CD4-positive, alpha-beta memory T cell (primary cell): ENCODE measurements at regions not wholly inside any gene's neighbourhood (a gene's known extent, or its start where the extent isn't known, plus 50 kb on each side); places are given as distances from the start of the nearest gene placed in this dataset.

Experiments
- CTCF ChIA-PET: fragments of 350-600 bp; sonication (Branson Sonifier 250); formaldehyde crosslinking; loops from one replicate; lab custom pipeline; 2021; ENCODE audit warnings: inconsistent platforms; ENCODE audit not compliant: partially characterized antibody; lab: Charles Lee
- POLR2A ChIA-PET: fragments of 350-600 bp; sonication (Branson Sonifier 250); formaldehyde crosslinking; loops from one replicate; lab custom pipeline; 2021; ENCODE audit not compliant: partially characterized antibody; lab: Charles Lee
- DNase-seq, 5 donors: peaks; one replicate each; pipeline versions ENCODE4 v3.0.0 to v3.0.0-alpha.2; 2020 to 2022; ENCODE audit warnings: mixed read lengths in 1 of 5
- H3K27ac ChIP-seq: one replicate; pipeline ENCODE4 v1.7.0; 2013; ENCODE audit warnings: low read depth, low read length
- H3K27me3 ChIP-seq: 2 replicates; pipeline ENCODE4 v1.7.0; 2013; ENCODE audit warnings: mild to moderate bottlenecking, low read length, moderate library complexity; ENCODE audit not compliant: insufficient read depth
- H3K36me3 ChIP-seq: 2 replicates; pipeline ENCODE4 v1.7.0; 2013; ENCODE audit warnings: mild to moderate bottlenecking, low read length, moderate library complexity; ENCODE audit not compliant: insufficient read depth
- H3K4me1 ChIP-seq: 2 replicates; pipeline ENCODE4 v1.7.0; 2013; ENCODE audit warnings: mild to moderate bottlenecking, low read length, moderate library complexity; ENCODE audit not compliant: insufficient read depth
- H3K4me3 ChIP-seq, 2 donors: one replicate each; pipeline ENCODE4 v1.7.0; 2013; ENCODE audit warnings: low read length in 2 of 2, mild to moderate bottlenecking in 1 of 2
- H3K9me3 ChIP-seq, 2 donors: one replicate each; pipeline ENCODE4 v1.7.0; 2013; ENCODE audit warnings: low read length in 2 of 2, control low read depth in 1 of 2; ENCODE audit not compliant: control insufficient read depth in 1 of 2
- H3K27ac Mint-ChIP-seq, 7 donors: one replicate each; pipeline ENCODE4 v1.8.0; 2020 to 2021; ENCODE audit warnings: mixed read lengths in 7 of 7, mild to moderate bottlenecking in 6 of 7, inconsistent platforms in 3 of 7, moderate library complexity in 3 of 7
- H3K27me3 Mint-ChIP-seq, 2 donors: one replicate each; pipeline ENCODE4 v1.8.0; 2020 to 2021; ENCODE audit warnings: mixed read lengths in 2 of 2
- H3K36me3 Mint-ChIP-seq, 2 donors: one replicate each; pipeline ENCODE4 v1.8.0; 2020 to 2021; ENCODE audit warnings: mixed read lengths in 2 of 2, inconsistent platforms in 1 of 2, mild to moderate bottlenecking in 1 of 2
- H3K4me1 Mint-ChIP-seq, 4 donors: one replicate each; pipeline ENCODE4 v1.8.0; 2020 to 2021; ENCODE audit warnings: mixed read lengths in 4 of 4, mild to moderate bottlenecking in 1 of 4
- H3K4me3 Mint-ChIP-seq, 8 donors: one replicate each; pipeline ENCODE4 v1.8.0; 2020 to 2021; ENCODE audit warnings: mixed read lengths in 8 of 8, mild to moderate bottlenecking in 7 of 8, moderate library complexity in 6 of 8, inconsistent platforms in 3 of 8
- H3K9me3 Mint-ChIP-seq, 8 donors: one replicate each; pipeline ENCODE4 v1.8.0; 2020 to 2021; ENCODE audit warnings: mixed read lengths in 8 of 8, mild to moderate bottlenecking in 5 of 8, inconsistent platforms in 3 of 8, moderate library complexity in 1 of 8
- intact Hi-C: fragments of 100-400 bp; cut with micrococcal nuclease; formaldehyde crosslinking; loops from one replicate; pipeline ENCODE4 v1.15.1; 2023

DNA sequence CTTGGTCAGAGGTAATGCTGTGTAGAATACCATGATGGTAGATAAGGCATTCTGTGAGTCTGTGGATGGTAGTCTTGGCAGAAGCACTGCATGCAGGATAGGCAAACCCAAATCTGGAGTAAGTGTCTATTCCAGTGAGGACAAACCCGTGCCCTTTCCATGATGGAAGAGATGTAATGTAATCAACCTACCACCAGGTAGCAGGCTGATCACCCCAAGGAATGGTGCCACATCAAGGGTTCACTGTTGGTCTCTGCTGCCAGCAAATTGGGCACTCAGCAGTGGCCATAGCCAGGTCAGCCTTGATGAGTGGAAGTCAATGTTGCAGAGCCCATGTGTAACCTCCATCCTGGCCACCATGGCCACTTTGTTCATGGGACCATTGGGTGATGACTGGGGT lies 155.0 kb downstream of the RAP2A start:
- CTCF ChIA-PET, result no interaction called here
- no peak overlapping the region for H3K4me3 Mint-ChIP-seq
- no peaks in the 10 kb centered on the region for H3K36me3 ChIP-seq
- no peaks in the 10 kb centered on the region for H3K4me1 ChIP-seq
- H3K9me3 ChIP-seq, result no peaks in the 10 kb centered on the region
- DNase-seq, result no peak
- intact Hi-C loops, result no loop called here
- no peaks in the 10 kb centered on the region for H3K27me3 ChIP-seq
- no peak overlapping the region for H3K4me3 ChIP-seq
- H3K27me3 Mint-ChIP-seq, result peaks cover 6 to 14% of the 10 kb centered on the region in 2 donors
- H3K4me1 Mint-ChIP-seq, result no peaks in the 10 kb centered on the region
- peaks cover 0 to 6% (median 0%) of the 10 kb centered on the region in 8 donors for H3K9me3 Mint-ChIP-seq
- POLR2A ChIA-PET, result no interaction called here
- no peak overlapping the region for H3K27ac ChIP-seq
- no peak overlapping the region for H3K27ac Mint-ChIP-seq
- no peaks in the 10 kb centered on the region for H3K36me3 Mint-ChIP-seq

DNA sequence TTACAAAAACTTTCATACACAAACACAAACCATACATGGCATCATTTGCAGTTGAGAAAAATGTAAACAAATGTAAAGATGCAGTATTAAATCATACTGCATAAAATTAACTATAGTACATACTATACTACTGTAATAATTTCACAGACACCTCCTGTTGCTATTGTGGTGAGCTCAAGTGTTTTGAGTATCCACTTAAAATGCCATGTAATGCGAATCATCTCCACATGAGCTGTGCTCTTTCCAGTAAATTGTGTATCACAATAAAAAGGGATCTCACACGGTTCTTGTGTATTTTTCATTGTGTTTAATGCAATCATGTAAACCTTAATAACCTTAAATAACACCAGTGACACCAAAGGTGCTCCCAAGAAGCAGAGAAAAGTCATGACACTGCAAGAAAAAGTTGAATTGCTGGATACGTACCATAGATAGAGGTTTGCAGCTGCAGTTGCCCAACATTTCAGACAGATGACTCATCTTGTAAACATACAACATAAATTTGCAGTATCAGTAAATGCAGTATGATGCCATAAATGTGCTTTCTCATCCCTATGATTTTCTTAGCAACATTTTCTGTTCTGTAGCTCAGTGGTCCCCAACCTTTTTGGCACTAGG lies 166.6 kb downstream of the RAP2A start:
- H3K4me3 Mint-ChIP-seq, result no peak overlapping the region
- no peaks in the 10 kb centered on the region for H3K36me3 ChIP-seq
- intact Hi-C loops, result no loop called here
- H3K4me3 ChIP-seq, result no peak overlapping the region
- ChIA-PET CTCF (no interaction called here), POLR2A (no interaction called here)
- H3K27me3 ChIP-seq, result no peaks in the 10 kb centered on the region
- H3K9me3 ChIP-seq, result no peaks in the 10 kb centered on the region
- H3K36me3 Mint-ChIP-seq, result no peaks in the 10 kb centered on the region
- no peak overlapping the region for H3K27ac Mint-ChIP-seq
- DNase-seq, result no peak
- H3K27ac ChIP-seq, result no peak overlapping the region
- peaks cover 4 to 8% of the 10 kb centered on the region in 2 donors for H3K27me3 Mint-ChIP-seq
- H3K4me1 Mint-ChIP-seq, result no peaks in the 10 kb centered on the region
- H3K4me1 ChIP-seq, result no peaks in the 10 kb centered on the region
- H3K9me3 Mint-ChIP-seq, result peaks cover 0 to 6% (median 2%) of the 10 kb centered on the region in 8 donors

DNA sequence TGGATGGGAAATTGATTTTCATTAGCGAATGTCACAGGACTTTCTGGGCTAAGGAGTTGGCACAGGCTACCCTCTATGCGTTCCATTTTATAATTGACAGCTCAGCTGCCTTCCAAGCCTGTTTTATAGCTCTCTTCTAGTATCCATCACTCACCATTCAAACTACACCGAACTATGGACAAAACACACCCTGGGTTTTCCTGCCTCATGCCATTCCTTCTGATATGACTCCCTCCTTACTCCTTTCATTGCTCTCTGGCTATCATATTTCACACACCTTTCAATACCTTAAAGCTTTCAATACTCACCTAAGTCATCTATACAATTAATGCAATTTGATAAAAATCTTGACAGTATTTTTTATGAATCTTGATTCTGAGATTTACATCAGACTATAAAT lies 181.3 kb downstream of the RAP2A start:
- H3K9me3 Mint-ChIP-seq, result peaks cover 0 to 3% (median 0%) of the 10 kb centered on the region in 8 donors
- H3K9me3 ChIP-seq, result no peaks in the 10 kb centered on the region
- ChIA-PET CTCF (interaction anchor here (0.6 kb wide), 1 partner anchor 100 kb away, joined by 3 read pairs; no protein-coding TSS in a partner anchor), POLR2A (no interaction called here)
- H3K36me3 Mint-ChIP-seq, result no peaks in the 10 kb centered on the region
- H3K27me3 Mint-ChIP-seq, result peaks cover 2 to 3% of the 10 kb centered on the region in 2 donors
- no peaks in the 10 kb centered on the region for H3K36me3 ChIP-seq
- intact Hi-C loops, result no loop called here
- H3K4me1 Mint-ChIP-seq, result no peaks in the 10 kb centered on the region
- H3K27ac ChIP-seq, result no peak overlapping the region
- H3K27me3 ChIP-seq, result no peaks in the 10 kb centered on the region
- H3K4me3 Mint-ChIP-seq, result no peak overlapping the region
- no peak overlapping the region for H3K27ac Mint-ChIP-seq
- H3K4me3 ChIP-seq, result no peak overlapping the region
- no peak for DNase-seq
- no peaks in the 10 kb centered on the region for H3K4me1 ChIP-seq

DNA sequence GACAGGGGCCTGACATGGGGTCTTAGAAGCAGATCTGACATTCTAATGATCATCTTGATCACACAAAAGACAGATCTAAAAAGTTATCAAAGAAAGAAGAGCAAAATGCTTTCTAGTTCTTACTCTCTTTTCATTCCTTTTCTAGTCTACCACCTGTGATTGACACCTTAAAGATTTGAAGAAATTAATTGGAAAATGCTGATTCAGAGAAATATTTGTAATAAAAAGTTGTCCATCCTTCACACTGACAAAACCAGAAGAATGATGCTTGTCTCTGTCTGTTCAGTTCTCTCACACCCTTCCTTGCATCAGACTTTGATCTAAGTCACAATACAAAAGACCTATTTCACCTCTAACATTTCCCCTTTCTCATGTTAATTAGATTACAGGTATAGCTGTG lies 182.4 kb downstream of the RAP2A start:
- ChIA-PET POLR2A (no interaction called here), CTCF (no interaction called here)
- no peak overlapping the region for H3K4me3 ChIP-seq
- peaks cover 0 to 3% (median 0%) of the 10 kb centered on the region in 8 donors for H3K9me3 Mint-ChIP-seq
- no peak overlapping the region for H3K27ac Mint-ChIP-seq
- peaks cover 2 to 3% of the 10 kb centered on the region in 2 donors for H3K27me3 Mint-ChIP-seq
- H3K9me3 ChIP-seq, result no peaks in the 10 kb centered on the region
- H3K27me3 ChIP-seq, result no peaks in the 10 kb centered on the region
- no peak overlapping the region for H3K27ac ChIP-seq
- H3K4me1 Mint-ChIP-seq, result no peaks in the 10 kb centered on the region
- intact Hi-C loops, result no loop called here
- no peaks in the 10 kb centered on the region for H3K4me1 ChIP-seq
- no peak overlapping the region for H3K4me3 Mint-ChIP-seq
- H3K36me3 Mint-ChIP-seq, result no peaks in the 10 kb centered on the region
- DNase-seq, result no peak
- no peaks in the 10 kb centered on the region for H3K36me3 ChIP-seq

DNA sequence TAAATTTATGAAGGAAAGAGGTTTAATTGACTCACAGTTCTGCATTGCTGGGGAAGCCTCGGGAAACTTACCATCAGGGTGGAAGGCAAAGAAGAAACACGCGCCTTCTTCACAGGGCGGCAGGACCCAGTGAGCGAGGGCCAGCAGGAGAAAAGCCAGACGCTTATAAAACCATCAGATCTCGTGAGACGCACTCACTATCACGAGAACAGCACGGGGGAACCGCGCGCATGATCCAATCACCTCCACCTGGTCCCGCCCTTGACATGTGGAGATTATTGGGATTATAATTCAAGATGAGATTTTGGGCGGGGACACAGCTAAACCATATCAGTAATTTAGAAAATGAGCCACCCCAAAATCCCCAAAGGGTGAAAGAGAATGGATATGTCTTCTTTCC lies 187.1 kb downstream of the RAP2A start:
- Histone ChIP-seq H3K36me3 (no peaks in the 10 kb centered on the region), H3K4me1 (no peaks in the 10 kb centered on the region), H3K4me3 (no peak overlapping the region), H3K27me3 (no peaks in the 10 kb centered on the region), H3K9me3 (no peaks in the 10 kb centered on the region), H3K27ac (no peak overlapping the region)
- CTCF ChIA-PET, result no interaction called here
- no peak for DNase-seq
- Mint-ChIP-seq H3K27me3 (peaks cover 3 to 4% of the 10 kb centered on the region in 2 donors), H3K4me3 (no peak overlapping the region), H3K36me3 (no peaks in the 10 kb centered on the region), H3K9me3 (peaks cover 0 to 3% (median 0%) of the 10 kb centered on the region in 8 donors), H3K4me1 (no peaks in the 10 kb centered on the region), H3K27ac (no peak overlapping the region)
- intact Hi-C loops, result no loop called here
- POLR2A ChIA-PET, result no interaction called here

DNA sequence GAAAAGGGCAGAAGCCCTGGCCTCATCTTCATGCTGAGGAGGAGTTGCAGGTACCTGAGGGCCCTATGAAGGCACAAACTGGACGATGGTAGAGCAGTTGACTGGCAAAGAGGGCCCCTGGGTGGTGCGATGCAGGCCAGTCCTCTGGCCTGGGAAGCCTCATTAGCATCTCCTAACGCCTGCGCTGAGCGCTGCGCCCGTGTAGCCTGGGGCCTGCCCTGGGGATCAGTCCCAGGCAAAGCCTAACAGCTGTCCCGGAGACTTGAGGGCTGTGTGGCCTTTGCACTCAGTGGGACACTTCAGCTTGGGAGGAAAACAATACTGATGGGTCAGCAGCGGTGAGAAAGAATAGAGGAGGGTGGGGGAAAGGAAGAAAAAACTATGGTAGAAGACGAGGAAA lies 187.7 kb downstream of the RAP2A start:
- CTCF ChIA-PET, result no interaction called here
- Histone ChIP-seq H3K36me3 (no peaks in the 10 kb centered on the region), H3K4me3 (no peak overlapping the region), H3K27me3 (no peaks in the 10 kb centered on the region), H3K27ac (no peak overlapping the region), H3K4me1 (no peaks in the 10 kb centered on the region), H3K9me3 (no peaks in the 10 kb centered on the region)
- Mint-ChIP-seq H3K27me3 (peaks cover 5 to 6% of the 10 kb centered on the region in 2 donors), H3K4me3 (no peak overlapping the region), H3K27ac (no peak overlapping the region), H3K36me3 (no peaks in the 10 kb centered on the region), H3K9me3 (peaks cover 0 to 3% (median 0%) of the 10 kb centered on the region in 8 donors), H3K4me1 (no peaks in the 10 kb centered on the region)
- intact Hi-C loops, result no loop called here
- DNase-seq, result no peak
- POLR2A ChIA-PET, result no interaction called here

DNA sequence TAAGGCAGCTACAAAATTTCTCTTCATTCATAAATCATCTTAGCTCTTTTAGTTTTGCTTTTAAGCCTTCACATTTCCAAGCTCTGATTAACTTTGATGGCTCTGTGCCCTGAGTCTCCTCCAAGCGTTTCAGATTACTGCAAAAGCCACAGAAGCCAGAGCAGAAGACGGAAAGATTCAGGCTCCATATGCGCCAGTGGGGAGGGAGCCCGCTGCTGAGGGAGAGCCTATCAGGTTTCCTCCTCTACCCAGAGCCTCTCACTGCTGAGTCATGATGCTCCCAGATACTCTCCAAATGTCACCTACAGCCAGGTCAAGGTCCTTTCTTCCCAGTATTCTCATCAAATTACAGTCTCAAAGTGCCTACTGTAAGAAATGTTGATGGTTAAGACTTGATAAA lies 193.6 kb downstream of the RAP2A start:
- no peak overlapping the region for H3K27ac ChIP-seq
- no peak overlapping the region for H3K4me3 ChIP-seq
- H3K9me3 Mint-ChIP-seq, result peaks cover 0 to 7% (median 3%) of the 10 kb centered on the region in 8 donors
- no peaks in the 10 kb centered on the region for H3K9me3 ChIP-seq
- intact Hi-C loops, result no loop called here
- no peaks in the 10 kb centered on the region for H3K36me3 ChIP-seq
- no peaks in the 10 kb centered on the region for H3K4me1 ChIP-seq
- H3K27me3 Mint-ChIP-seq, result peaks cover 4 to 8% of the 10 kb centered on the region in 2 donors
- POLR2A ChIA-PET, result no interaction called here
- CTCF ChIA-PET, result no interaction called here
- no peak overlapping the region for H3K4me3 Mint-ChIP-seq
- H3K4me1 Mint-ChIP-seq, result no peaks in the 10 kb centered on the region
- no peaks in the 10 kb centered on the region for H3K27me3 ChIP-seq
- no peaks in the 10 kb centered on the region for H3K36me3 Mint-ChIP-seq
- H3K27ac Mint-ChIP-seq, result no peak overlapping the region
- DNase-seq, result no peak
